Keratinocyte (primary cell): ENCODE measurements at regions not wholly inside any gene's neighbourhood (a gene's known extent, or its start where the extent isn't known, plus 50 kb on each side); places are given as distances from the start of the nearest gene placed in this dataset.

Experiments used
- EZH2 ChIP-seq: IDR thresholded peaks from one replicate; pipeline ENCODE4 v1.6.1; 2012; ENCODE audit warnings: inconsistent platforms, mild to moderate bottlenecking, low read length, moderate library complexity
- TF ChIP-seq, protein P1 (sequence below), 3 experiments: IDR thresholded peaks in 1 of 3; conservative IDR thresholded peaks in 1 of 3; optimal IDR thresholded peaks in 1 of 3; 2 replicates in 2 of 3; 3 replicates in 1 of 3; pipeline versions ENCODE3 to v1.5.1; 2011; ENCODE audit warnings: low read length in 3 of 3, mild to moderate bottlenecking in 3 of 3, moderate library complexity in 2 of 3, control low read depth in 1 of 3, inconsistent platforms in 1 of 3; ENCODE audit not compliant: insufficient read depth in 2 of 3; ENCODE audit errors: extremely low read depth in 1 of 3

GRCh38 chr14:65933400-65934069, 521.0 kb downstream of the FUT8 start:
- TF ChIP-seq, protein P1, sequence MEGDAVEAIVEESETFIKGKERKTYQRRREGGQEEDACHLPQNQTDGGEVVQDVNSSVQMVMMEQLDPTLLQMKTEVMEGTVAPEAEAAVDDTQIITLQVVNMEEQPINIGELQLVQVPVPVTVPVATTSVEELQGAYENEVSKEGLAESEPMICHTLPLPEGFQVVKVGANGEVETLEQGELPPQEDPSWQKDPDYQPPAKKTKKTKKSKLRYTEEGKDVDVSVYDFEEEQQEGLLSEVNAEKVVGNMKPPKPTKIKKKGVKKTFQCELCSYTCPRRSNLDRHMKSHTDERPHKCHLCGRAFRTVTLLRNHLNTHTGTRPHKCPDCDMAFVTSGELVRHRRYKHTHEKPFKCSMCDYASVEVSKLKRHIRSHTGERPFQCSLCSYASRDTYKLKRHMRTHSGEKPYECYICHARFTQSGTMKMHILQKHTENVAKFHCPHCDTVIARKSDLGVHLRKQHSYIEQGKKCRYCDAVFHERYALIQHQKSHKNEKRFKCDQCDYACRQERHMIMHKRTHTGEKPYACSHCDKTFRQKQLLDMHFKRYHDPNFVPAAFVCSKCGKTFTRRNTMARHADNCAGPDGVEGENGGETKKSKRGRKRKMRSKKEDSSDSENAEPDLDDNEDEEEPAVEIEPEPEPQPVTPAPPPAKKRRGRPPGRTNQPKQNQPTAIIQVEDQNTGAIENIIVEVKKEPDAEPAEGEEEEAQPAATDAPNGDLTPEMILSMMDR (optimal IDR thresholded peaks at IDR 0.05 in 1 of 3, IDR thresholded peaks at IDR 0.05 in 1 of 3, conservative IDR thresholded peaks at IDR 0.05 in 1 of 3; ENCODE audit: extremely low read depth in 1 of 3, insufficient read depth in 2 of 3, low read length in 3 of 3): no peak
- no peak for TF ChIP-seq EZH2
